Cardiac muscle cell (in vitro differentiated cells and primary cell): ENCODE measurements at regions not wholly inside any gene's neighbourhood (a gene's known extent, or its start where the extent isn't known, plus 50 kb on each side); places are given as distances from the start of the nearest gene placed in this dataset.

ENCODE experiments used
- DNase-seq, 2 donors: peaks; one replicate each; pipeline versions ENCODE4 v3.0.0 to v3.0.0-alpha.2; 2010 to 2017; ENCODE audit warnings: low read depth in 1 of 2, low spot score in 1 of 2
- H3K27ac ChIP-seq: fragments of 200-600 bp; sonication (generic); 2 replicates; pipeline ENCODE4 v1.5.1; 2016
- H3K27me3 ChIP-seq: fragments of 200-600 bp; sonication (generic); 2 replicates; pipeline ENCODE4 v1.6.0; 2016; ENCODE audit warnings: control low read depth
- H3K36me3 ChIP-seq: fragments of 200-600 bp; sonication (generic); 2 replicates; pipeline ENCODE4 v1.5.1; 2016; ENCODE audit warnings: control low read depth
- H3K4me1 ChIP-seq: fragments of 200-600 bp; sonication (generic); 2 replicates; pipeline ENCODE4 v1.8.1; 2017; ENCODE audit warnings: low read depth, mild to moderate bottlenecking, mixed run types
- H3K4me3 ChIP-seq: fragments of 200-600 bp; sonication (generic); 2 replicates; pipeline ENCODE4 v1.5.1; 2016; ENCODE audit warnings: mild to moderate bottlenecking
- H3K9me3 ChIP-seq: fragments of 200-600 bp; sonication (generic); 2 replicates; pipeline ENCODE4 v1.5.1; 2017; ENCODE audit warnings: low read depth, mild to moderate bottlenecking, control low read depth
- TF ChIP-seq, protein P1 (sequence below): IDR thresholded peaks from 2 replicates; pipeline ENCODE4 v1.5.1; 2012; ENCODE audit warnings: low read depth, mild to moderate bottlenecking, low read length

GRCh38 chr6:40885139-40885774 is 153.8 kb downstream of the UNC5CL start:
- no peak for DNase-seq
- H3K9me3 ChIP-seq: no peaks in the 10 kb centered on the region
- no peaks in the 10 kb centered on the region for H3K4me1 ChIP-seq
- TF ChIP-seq, protein P1, sequence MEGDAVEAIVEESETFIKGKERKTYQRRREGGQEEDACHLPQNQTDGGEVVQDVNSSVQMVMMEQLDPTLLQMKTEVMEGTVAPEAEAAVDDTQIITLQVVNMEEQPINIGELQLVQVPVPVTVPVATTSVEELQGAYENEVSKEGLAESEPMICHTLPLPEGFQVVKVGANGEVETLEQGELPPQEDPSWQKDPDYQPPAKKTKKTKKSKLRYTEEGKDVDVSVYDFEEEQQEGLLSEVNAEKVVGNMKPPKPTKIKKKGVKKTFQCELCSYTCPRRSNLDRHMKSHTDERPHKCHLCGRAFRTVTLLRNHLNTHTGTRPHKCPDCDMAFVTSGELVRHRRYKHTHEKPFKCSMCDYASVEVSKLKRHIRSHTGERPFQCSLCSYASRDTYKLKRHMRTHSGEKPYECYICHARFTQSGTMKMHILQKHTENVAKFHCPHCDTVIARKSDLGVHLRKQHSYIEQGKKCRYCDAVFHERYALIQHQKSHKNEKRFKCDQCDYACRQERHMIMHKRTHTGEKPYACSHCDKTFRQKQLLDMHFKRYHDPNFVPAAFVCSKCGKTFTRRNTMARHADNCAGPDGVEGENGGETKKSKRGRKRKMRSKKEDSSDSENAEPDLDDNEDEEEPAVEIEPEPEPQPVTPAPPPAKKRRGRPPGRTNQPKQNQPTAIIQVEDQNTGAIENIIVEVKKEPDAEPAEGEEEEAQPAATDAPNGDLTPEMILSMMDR: no peak
- no peak overlapping the region for H3K4me3 ChIP-seq
- H3K36me3 ChIP-seq: no peaks in the 10 kb centered on the region
- no peak overlapping the region for H3K27ac ChIP-seq
- H3K27me3 ChIP-seq: no peaks in the 10 kb centered on the region

GRCh38 chr6:40882323-40882997 is 156.6 kb downstream of the UNC5CL start:
- TF ChIP-seq, protein P1: no peak
- H3K36me3 ChIP-seq: no peaks in the 10 kb centered on the region
- H3K9me3 ChIP-seq: no peaks in the 10 kb centered on the region
- H3K27me3 ChIP-seq: no peaks in the 10 kb centered on the region
- H3K27ac ChIP-seq: no peak overlapping the region
- peak in 1 of 2 donors; percentile 70 for DNase-seq
- no peak overlapping the region for H3K4me3 ChIP-seq
- no peaks in the 10 kb centered on the region for H3K4me1 ChIP-seq

DNA sequence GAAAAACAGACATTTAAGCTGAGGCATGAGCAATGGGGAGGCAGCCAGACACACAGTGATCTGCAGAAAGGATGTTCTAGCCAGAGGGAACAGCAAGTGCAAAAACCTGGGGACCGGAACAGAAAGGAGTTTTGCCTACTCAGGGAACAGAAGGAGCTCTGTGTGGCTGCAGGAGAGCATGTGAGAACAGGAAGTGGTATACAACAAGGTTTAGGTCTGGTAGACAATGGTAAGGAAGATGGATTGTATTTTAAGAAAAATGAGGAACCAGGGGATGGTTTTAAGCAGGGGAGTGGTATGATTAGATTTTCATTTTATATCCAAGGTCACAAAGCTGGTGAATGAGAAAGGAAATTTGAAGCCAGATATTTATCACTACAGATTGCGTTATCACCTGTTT is 157.5 kb downstream of the UNC5CL start:
- Histone ChIP-seq H3K36me3 (no peaks in the 10 kb centered on the region), H3K27me3 (no peaks in the 10 kb centered on the region), H3K9me3 (no peaks in the 10 kb centered on the region), H3K4me1 (no peaks in the 10 kb centered on the region), H3K27ac (no peak overlapping the region), H3K4me3 (no peak overlapping the region)
- TF ChIP-seq, protein P1: no peak
- no peak for DNase-seq

DNA sequence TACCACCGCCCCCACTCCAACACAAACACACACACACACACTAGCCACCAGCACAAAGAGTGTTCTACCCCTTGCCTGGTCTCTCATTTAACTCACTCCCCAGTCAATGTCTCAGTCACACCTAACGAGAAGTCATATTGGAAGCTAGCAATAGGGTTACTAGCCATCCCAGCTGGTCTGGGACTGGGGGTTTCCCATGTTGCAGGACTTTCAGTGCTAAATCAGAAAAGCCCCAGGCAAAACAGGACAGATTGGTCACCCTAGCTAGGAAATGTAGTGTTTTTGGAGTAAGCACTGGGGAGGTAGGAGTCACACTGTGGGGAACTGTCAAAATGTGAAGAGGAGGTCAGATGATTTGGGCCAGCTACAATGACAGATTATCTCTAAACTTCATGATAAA is 158.1 kb downstream of the UNC5CL start:
- Histone ChIP-seq H3K27me3 (no peaks in the 10 kb centered on the region), H3K4me3 (no peak overlapping the region), H3K36me3 (no peaks in the 10 kb centered on the region), H3K9me3 (no peaks in the 10 kb centered on the region), H3K27ac (no peak overlapping the region), H3K4me1 (no peaks in the 10 kb centered on the region)
- TF ChIP-seq, protein P1: no peak
- DNase-seq: no peak

DNA sequence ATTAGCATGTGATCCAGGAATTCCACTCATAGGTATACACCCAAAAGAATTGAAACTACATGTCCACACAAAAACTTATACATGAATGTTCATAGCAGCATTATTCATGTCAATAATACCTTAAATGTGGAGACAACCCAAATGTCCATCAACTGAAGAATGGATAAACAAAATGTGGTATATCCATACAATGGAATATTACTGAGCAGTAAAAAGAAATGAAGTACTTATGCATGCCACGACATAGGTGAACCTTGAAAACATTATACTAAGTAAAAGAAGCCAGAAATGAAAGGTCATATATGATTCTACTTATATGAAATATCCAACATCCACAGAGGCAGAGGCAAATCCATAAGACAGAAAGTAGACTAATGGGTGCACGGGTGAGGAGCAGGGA is 159.9 kb downstream of the UNC5CL start:
- H3K27ac ChIP-seq: no peak overlapping the region
- no peaks in the 10 kb centered on the region for H3K27me3 ChIP-seq
- H3K9me3 ChIP-seq: no peaks in the 10 kb centered on the region
- TF ChIP-seq, protein P1: no peak
- no peak overlapping the region for H3K4me3 ChIP-seq
- no peak for DNase-seq
- H3K4me1 ChIP-seq: no peaks in the 10 kb centered on the region
- no peaks in the 10 kb centered on the region for H3K36me3 ChIP-seq
